Naive B cell (primary cell): ENCODE measurements at regions not wholly inside any gene's neighbourhood (a gene's known extent, or its start where the extent isn't known, plus 50 kb on each side); places are given as distances from the start of the nearest gene placed in this dataset.

Source experiments
- ATAC-seq, 2 donors: fragments of 150-1000 bp; cut with Tn5 transposase; 2 replicates each; pipeline ENCODE4 v1.10.0; 2021; ENCODE audit warnings: low read depth in 2 of 2, mild to moderate bottlenecking in 2 of 2, moderate library complexity in 2 of 2
- DNase-seq: peaks from one replicate; pipeline ENCODE4 v3.0.0; 2022
- H3K27ac Mint-ChIP-seq, 6 donors: one replicate each; pipeline ENCODE4 v1.8.0; 2020 to 2022; ENCODE audit warnings: mild to moderate bottlenecking in 6 of 6, mixed read lengths in 6 of 6, moderate library complexity in 5 of 6, inconsistent platforms in 2 of 6
- H3K27me3 Mint-ChIP-seq, 3 donors: one replicate each; pipeline ENCODE4 v1.8.0; 2021 to 2022; ENCODE audit warnings: mixed read lengths in 3 of 3, mild to moderate bottlenecking in 1 of 3
- H3K36me3 Mint-ChIP-seq, 2 donors: one replicate each; pipeline ENCODE4 v1.8.0; 2020 to 2022; ENCODE audit warnings: mixed read lengths in 2 of 2, inconsistent platforms in 1 of 2, mild to moderate bottlenecking in 1 of 2
- H3K4me1 Mint-ChIP-seq, 3 donors: one replicate each; pipeline ENCODE4 v1.8.0; 2020 to 2022; ENCODE audit warnings: mixed read lengths in 3 of 3, inconsistent platforms in 1 of 3, mild to moderate bottlenecking in 1 of 3, moderate library complexity in 1 of 3
- H3K4me3 Mint-ChIP-seq, 8 donors: one replicate each; pipeline ENCODE4 v1.8.0; 2020 to 2022; ENCODE audit warnings: mild to moderate bottlenecking in 8 of 8, mixed read lengths in 8 of 8, moderate library complexity in 8 of 8, inconsistent platforms in 2 of 8
- H3K9me3 Mint-ChIP-seq, 7 donors: one replicate each; pipeline ENCODE4 v1.8.0; 2020 to 2022; ENCODE audit warnings: mixed read lengths in 7 of 7, mild to moderate bottlenecking in 5 of 7, inconsistent platforms in 2 of 7, moderate library complexity in 1 of 7

GRCh38 chr12:75568393-75568792 is 57.0 kb upstream of the KRR1 start:
- H3K36me3 Mint-ChIP-seq = no peaks in the 10 kb centered on the region
- DNase-seq (no peak), ATAC-seq (no peak)
- no peak overlapping the region for H3K27ac Mint-ChIP-seq
- H3K27me3 Mint-ChIP-seq = peaks cover 7 to 13% (median 13%) of the 10 kb centered on the region in 3 donors
- H3K9me3 Mint-ChIP-seq = peaks cover 0 to 3% (median 0%) of the 10 kb centered on the region in 7 donors
- no peaks in the 10 kb centered on the region for H3K4me1 Mint-ChIP-seq
- H3K4me3 Mint-ChIP-seq = no peak overlapping the region

DNA sequence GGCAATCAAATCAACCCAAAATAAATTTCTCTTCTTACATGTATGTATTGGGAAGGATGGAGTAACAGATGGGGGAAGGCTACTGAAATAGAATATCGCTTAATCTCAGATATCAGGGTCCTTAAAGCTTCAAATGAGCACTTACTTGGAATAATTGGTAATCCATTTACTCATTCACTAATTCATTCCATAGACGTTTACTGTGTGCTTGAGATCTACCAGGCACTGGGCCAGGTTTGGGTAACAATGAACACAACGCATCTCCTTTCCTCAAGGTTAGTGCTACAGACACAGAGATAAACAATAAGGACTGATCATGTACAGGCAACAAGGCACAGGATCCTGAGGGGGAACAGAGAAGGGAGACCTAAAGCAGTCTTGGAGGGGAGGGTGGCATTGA is 54.4 kb upstream of the KRR1 start:
- no peaks in the 10 kb centered on the region for H3K36me3 Mint-ChIP-seq
- H3K4me3 Mint-ChIP-seq = no peak overlapping the region
- no peak for DNase-seq

DNA sequence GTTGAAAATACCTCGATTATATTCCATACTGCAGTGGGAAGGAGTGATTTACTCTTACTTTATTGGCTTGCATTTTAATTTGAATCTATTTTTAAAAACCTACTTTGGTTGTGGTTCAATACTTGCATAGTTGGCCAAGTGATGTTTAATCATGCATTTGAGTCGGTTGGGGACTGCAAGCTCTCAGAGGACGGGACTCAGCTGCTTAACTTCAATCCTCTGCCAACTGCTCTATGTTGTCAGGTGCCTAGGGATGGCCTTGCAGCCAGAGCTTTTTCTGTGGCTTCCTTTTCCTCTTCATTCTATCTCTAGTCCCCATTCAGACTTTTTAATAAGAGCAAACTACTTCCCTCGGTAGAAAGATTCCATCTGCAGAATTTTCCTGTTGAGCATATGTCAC is 53.4 kb upstream of the KRR1 start:
- Mint-ChIP-seq H3K36me3 (no peaks in the 10 kb centered on the region), H3K27ac (no peak overlapping the region), H3K4me1 (no peaks in the 10 kb centered on the region), H3K9me3 (peaks cover 0 to 3% (median 0%) of the 10 kb centered on the region in 7 donors), H3K4me3 (no peak overlapping the region), H3K27me3 (peaks cover 22 to 38% (median 30%) of the 10 kb centered on the region in 3 donors)
- no peak for DNase-seq
- no peak for ATAC-seq

More for the DNA sequence above, 54.4 kb upstream of the KRR1 start:
- Mint-ChIP-seq H3K27ac (no peak overlapping the region), H3K27me3 (peaks cover 20 to 29% (median 25%) of the 10 kb centered on the region in 3 donors), H3K4me1 (no peaks in the 10 kb centered on the region), H3K9me3 (peaks cover 0 to 3% (median 0%) of the 10 kb centered on the region in 7 donors)
- no peak for ATAC-seq

DNA sequence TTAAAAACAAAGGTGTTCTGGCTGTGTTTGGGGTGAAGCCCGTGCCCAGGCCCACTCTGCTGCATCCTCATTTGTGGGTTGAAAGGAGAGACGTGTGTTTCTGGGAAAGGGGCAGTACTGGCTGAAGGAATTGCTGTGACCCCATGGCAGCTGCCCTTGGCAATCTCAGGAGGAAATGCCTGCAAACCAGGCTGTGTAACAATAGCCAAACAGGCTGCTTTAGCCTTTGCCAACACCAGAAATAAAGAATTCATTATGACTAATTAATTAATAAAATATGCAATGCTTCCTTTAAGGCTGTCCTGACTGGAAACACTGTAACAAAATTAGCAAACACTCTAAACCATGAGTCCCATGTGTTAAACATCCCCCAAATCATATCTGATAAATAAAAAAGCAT is 53.0 kb upstream of the KRR1 start:
- Mint-ChIP-seq H3K9me3 (peaks cover 0 to 3% (median 0%) of the 10 kb centered on the region in 7 donors), H3K27ac (no peak overlapping the region), H3K27me3 (peaks cover 22 to 38% (median 30%) of the 10 kb centered on the region in 3 donors), H3K36me3 (no peaks in the 10 kb centered on the region), H3K4me3 (no peak overlapping the region), H3K4me1 (no peaks in the 10 kb centered on the region)
- DNase-seq (no peak), ATAC-seq (no peak)

DNA sequence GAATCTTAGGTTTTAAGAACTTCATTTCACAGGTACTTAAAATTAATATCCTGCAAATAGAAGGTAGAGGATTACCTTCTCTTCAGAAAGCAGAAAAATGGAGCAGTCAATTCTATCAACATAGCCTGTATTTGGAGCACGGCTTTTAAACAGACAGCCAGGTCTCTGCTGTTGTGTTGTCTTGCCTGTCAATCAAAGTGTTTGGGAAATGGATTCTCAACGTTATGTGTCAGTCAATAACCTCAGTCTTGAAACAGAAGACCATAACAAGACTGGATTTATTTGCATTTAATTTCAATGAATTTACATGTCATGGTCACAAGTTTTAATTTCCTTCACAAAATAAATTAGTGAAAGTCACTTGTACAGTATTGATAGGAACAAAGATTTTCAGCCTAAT is 51.9 kb upstream of the KRR1 start:
- Mint-ChIP-seq H3K27me3 (peaks cover 24 to 39% (median 34%) of the 10 kb centered on the region in 3 donors), H3K36me3 (no peaks in the 10 kb centered on the region), H3K4me3 (no peak overlapping the region), H3K27ac (no peak overlapping the region), H3K4me1 (no peaks in the 10 kb centered on the region), H3K9me3 (peaks cover 0 to 3% (median 0%) of the 10 kb centered on the region in 7 donors)
- DNase-seq (no peak), ATAC-seq (no peak)

DNA sequence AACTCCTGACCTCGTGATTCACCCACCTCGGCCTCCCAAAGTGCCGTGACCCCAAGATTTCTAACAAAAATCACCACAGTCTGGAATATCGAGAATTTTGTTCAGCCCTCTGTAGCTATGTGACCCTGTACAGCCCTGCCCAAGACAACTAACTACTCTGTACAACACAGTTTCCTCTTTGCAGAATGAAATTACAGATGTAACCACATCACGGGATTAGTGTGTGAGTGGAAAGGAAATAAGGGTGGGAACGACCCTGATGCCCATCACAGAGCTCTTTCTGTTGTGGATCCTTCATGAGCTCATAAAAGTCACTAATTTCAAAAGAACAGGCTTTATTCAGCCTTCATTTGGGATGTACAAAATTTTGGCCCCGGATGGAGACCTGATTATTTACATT is 50.5 kb upstream of the KRR1 start:
- H3K4me1 Mint-ChIP-seq = no peaks in the 10 kb centered on the region
- no peak for ATAC-seq
- H3K9me3 Mint-ChIP-seq = peaks cover 0 to 3% (median 0%) of the 10 kb centered on the region in 7 donors
- no peak for DNase-seq
- H3K36me3 Mint-ChIP-seq = no peaks in the 10 kb centered on the region
- H3K4me3 Mint-ChIP-seq = no peak overlapping the region
- H3K27ac Mint-ChIP-seq = no peak overlapping the region
- H3K27me3 Mint-ChIP-seq = peaks cover 27 to 39% (median 37%) of the 10 kb centered on the region in 3 donors
